Epithelial cell of proximal tubule (primary cell): ENCODE measurements at regions not wholly inside any gene's neighbourhood (a gene's known extent, or its start where the extent isn't known, plus 50 kb on each side); places are given as distances from the start of the nearest gene placed in this dataset.
A peak's percentile ranks its signal among the peaks of the same experiment; 100 is the strongest.
"Not testable (repeated sequence)": the region's sequence is repeated elsewhere in the genome, so short reads cannot be mapped to it uniquely, and the experiment has no call there.

Experiments used
- DNase-seq: peaks from one replicate; pipeline ENCODE4 v3.0.0-alpha.2; 2011; ENCODE audit warnings: low read depth
- H3K4me3 ChIP-seq: 2 replicates; pipeline ENCODE4 v1.5.1; 2011; ENCODE audit warnings: low read depth, mild to moderate bottlenecking, low read length
- TF ChIP-seq, protein P1 (sequence below): conservative IDR thresholded peaks from 2 replicates; pipeline ENCODE4 v1.5.1; 2012; ENCODE audit warnings: low read depth, mild to moderate bottlenecking, low read length

DNA sequence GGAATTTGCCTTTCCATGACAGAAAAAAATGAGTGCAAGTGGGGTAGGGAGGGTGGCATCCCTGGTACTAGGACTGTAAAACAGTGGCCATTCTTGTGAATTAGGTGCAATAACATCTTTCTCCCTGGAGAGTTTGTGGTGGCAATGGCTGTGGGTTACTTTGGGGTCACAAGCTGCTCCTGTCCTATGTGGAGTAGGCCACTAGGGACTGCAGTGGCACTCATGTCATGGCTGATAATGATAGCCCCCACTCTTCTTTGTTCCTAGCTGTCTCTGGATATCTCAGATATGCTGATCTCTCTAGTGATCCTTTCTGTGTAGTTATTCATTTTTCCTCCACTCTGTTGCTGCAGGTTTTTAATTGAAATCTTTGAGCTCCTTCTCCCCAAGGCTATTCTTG is 270.5 kb upstream of the CHORDC1 start:
- H3K4me3 ChIP-seq = no peak overlapping the region
- TF ChIP-seq, protein P1, sequence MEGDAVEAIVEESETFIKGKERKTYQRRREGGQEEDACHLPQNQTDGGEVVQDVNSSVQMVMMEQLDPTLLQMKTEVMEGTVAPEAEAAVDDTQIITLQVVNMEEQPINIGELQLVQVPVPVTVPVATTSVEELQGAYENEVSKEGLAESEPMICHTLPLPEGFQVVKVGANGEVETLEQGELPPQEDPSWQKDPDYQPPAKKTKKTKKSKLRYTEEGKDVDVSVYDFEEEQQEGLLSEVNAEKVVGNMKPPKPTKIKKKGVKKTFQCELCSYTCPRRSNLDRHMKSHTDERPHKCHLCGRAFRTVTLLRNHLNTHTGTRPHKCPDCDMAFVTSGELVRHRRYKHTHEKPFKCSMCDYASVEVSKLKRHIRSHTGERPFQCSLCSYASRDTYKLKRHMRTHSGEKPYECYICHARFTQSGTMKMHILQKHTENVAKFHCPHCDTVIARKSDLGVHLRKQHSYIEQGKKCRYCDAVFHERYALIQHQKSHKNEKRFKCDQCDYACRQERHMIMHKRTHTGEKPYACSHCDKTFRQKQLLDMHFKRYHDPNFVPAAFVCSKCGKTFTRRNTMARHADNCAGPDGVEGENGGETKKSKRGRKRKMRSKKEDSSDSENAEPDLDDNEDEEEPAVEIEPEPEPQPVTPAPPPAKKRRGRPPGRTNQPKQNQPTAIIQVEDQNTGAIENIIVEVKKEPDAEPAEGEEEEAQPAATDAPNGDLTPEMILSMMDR = no peak
- no peak for DNase-seq

DNA sequence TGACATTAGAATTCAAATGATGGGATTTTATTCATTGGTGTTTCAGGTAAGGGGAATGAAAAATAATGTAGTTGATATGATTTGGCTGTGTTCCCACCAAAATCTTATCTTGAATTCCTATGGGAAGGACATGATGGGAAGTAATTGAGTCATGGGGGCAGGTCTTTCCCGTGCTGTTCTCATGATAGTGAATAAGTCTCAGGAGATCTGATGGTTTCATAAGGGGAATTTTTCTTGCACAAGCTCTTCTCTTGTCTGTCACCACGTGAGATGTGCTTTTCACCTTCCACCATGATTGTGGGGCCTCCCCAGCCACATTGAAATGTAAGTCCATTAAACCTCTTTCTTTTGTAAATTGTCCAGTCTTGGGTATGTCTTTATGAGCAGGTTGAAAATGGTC is 268.6 kb upstream of the CHORDC1 start:
- H3K4me3 ChIP-seq = no peak overlapping the region
- TF ChIP-seq, protein P1 = no peak
- no peak for DNase-seq

DNA sequence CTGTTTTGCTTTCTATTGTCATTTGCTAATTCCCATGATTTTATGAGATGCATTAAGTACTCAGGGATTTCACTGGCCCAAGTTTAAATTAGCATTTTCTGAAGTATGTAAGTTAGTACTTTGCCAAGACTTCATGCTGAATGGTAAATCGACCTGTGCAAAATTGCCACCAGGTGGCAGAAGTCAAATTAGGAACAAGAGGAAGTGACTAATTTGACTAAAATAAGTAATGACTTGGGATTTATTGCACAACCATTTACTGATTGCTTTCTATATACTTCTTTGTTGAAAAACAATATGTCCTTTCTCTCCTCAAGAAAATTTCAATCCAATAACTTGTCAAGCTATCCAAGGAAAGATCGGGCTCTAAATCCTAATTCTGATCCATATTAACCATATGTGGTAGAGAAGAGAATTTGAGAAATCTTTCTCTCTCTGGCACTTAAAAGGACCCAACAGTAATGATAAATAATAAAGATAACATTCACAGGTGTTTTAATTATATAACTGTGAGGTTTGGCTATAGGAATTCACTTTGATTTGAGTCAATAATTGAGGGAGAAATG is 253.7 kb upstream of the CHORDC1 start:
- no peak overlapping the region for H3K4me3 ChIP-seq
- DNase-seq = peak; percentile 41
- TF ChIP-seq, protein P1 = peak; percentile 80

DNA sequence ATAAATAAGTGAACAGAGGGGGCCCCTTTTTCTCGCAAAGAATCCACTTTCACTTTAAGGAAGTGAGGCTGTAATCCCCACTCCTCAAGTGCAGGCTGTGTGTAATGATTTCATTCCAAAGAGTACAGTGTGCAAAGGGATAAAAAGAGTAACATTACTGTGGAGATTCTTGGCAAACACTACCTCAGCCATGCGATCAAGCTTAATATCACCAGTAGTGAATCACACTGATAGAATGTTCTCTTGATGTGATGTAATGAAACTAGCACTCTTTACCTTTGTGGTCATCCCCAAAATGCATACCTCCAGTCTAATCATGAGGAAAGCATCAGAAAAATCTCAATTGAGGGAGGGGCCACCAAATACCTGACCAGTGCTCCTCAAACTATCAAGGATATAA is 246.1 kb upstream of the CHORDC1 start:
- DNase-seq = peak; percentile 83
- no peak overlapping the region for H3K4me3 ChIP-seq

DNA sequence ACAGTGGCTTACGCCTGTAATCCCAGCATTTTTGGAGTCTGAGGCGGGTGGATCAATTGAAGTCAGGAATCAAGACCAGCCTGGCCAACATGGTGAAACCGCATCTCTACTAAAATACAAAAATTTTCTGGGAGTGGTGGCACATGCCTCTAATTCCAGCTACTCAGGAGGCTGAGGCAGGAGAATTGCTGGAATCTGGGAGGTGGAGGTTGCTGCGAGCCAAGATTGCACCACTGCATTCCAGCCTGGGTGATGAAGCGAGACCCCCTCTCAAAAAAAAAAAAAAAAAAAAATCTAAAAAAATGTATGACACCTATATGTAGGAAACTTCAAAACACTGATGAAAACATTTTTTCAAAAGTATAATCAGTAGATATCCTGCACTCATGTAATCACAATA is 242.7 kb upstream of the CHORDC1 start:
- H3K4me3 ChIP-seq = no peak overlapping the region
- TF ChIP-seq, protein P1 = no peak
- DNase-seq = no peak

More for the DNA sequence above, 246.1 kb upstream of the CHORDC1 start:
- TF ChIP-seq, protein P1 = no peak

DNA sequence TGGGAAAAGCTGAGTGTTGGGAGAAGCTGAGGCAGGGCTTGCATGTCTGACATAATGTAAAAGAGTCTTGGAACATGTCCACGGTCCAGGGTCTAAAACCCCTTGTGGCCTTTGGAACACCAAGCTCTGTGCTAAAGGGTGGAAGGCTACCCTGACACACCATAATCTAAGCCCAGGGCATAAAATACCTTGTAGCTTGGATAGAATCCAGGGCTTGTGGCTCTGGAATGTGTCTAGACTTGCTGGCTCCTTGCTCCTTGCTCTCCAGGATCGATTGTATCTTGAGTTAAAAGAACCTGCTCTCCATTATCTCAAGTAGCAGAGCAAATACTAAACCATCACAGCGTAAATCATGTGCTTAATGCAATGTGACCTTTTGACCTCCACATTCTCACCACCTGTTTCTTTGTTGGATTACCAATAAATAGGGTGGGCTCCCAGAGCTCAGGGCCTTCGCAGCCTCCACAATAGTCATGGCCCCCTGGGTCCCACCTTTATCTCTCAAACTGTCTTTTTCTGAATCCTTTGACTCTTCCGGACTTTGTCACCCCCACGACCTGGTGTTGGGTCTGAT is 232.6 kb upstream of the CHORDC1 start:
- H3K4me3 ChIP-seq, DNase-seq: not testable (repeated sequence)

DNA sequence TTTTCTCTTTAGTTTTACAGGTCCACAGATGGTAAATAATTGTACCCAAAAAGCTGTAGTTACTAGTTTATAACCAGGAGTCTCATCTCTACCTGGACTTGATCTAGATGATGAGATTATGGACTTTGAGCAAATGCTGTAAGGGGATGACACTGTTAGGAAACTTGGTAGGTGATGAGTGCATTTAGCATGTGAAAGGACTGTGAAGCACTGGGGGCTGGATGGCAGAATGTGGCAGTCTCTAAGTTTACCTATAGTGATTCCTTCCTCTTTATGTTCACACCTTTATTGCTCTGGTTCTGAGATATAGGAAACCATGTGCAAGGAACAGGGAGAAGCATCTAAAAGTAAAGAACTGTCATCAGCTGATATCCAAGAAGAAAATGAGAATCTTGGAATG is 230.7 kb upstream of the CHORDC1 start:
- TF ChIP-seq, protein P1 = no peak
- no peak overlapping the region for H3K4me3 ChIP-seq
- no peak for DNase-seq
